Left colon (tissue), 2 donors: ENCODE measurements at regions not wholly inside any gene's neighbourhood (a gene's known extent, or its start where the extent isn't known, plus 50 kb on each side); places are given as distances from the start of the nearest gene placed in this dataset.
"Not testable (repeated sequence)": the region's sequence is repeated elsewhere in the genome, so short reads cannot be mapped to it uniquely, and the experiment has no call there.

Source experiments
- ATAC-seq: fragments of 200-7000 bp; cut with Tn5 transposase; one replicate; pipeline ENCODE4 v1.9.1; 2020; ENCODE audit warnings: mild to moderate bottlenecking, moderate library complexity
- DNase-seq, 2 donors: peaks; one replicate each; pipeline ENCODE4 v3.0.0-alpha.2; 2020
- intact Hi-C, 2 donors: fragments of 100-400 bp; cut with DNase I in 1 of 2; cut with micrococcal nuclease in 1 of 2; formaldehyde crosslinking; loops; one replicate each; pipeline versions ENCODE4 v1.11.2 to v1.14.0; 2022; cut with DNase I, micrococcal nuclease
- donor health status: DM: no; HTN: no; CAD: no.
- donor health status: DM: yes; HTN: yes; CAD: no.

DNA sequence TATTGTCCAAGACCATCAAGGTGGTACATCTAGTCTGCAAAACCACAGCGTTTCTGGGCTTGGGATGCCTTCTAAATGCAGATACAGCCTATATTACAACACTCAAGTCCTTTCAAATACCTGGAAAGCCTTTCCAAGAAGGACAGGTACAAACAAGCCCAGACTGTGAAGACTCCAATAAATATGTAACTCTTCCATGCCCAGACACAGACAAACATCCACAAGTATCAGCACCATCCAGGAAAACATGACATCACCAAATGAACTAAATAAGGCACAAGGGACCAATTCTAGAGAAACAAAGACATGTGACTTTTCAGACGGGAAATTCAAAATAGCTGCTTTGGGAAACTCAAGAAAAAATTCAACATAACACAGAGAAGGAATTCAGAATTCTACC lies 152.7 kb upstream of the POC5 start:
- intact Hi-C loops, result no loop called here
- DNase-seq, result no peak
- ATAC-seq, result no peak

DNA sequence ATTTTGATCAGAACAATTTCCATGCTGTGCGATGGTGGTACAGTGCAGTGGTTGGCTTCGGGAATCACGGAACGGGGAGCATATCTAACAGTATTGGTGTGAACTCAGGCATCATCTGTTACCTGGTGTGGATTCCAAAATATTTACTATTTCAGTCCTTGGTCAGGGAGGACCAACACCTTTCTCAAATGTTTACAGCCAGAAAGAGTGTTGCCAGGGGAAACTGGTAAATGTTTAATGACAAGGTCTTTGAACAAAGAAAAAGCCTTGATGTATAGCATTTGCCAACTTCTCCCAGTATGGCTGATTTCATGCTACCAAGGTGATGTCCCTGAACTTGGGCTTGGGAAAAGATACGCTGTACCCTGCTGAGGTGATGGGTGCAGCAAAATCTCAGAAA lies 145.6 kb upstream of the POC5 start:
- no peak for DNase-seq
- no peak for ATAC-seq
- intact Hi-C loops, result no loop called here

- intact Hi-C loops, DNase-seq, ATAC-seq: not testable (repeated sequence)
Observed at GRCh38 chr5:75859621-75860020, 142.4 kb upstream of the POC5 start.

- DNase-seq (no peak), ATAC-seq (peak; percentile 58)
- intact Hi-C loops, result no loop called here
Observed at GRCh38 chr5:75856056-75856455, 138.8 kb upstream of the POC5 start.

GRCh38 chr5:75848077-75848476 lies 130.8 kb upstream of the POC5 start:
- intact Hi-C loops, result no loop called here

DNA sequence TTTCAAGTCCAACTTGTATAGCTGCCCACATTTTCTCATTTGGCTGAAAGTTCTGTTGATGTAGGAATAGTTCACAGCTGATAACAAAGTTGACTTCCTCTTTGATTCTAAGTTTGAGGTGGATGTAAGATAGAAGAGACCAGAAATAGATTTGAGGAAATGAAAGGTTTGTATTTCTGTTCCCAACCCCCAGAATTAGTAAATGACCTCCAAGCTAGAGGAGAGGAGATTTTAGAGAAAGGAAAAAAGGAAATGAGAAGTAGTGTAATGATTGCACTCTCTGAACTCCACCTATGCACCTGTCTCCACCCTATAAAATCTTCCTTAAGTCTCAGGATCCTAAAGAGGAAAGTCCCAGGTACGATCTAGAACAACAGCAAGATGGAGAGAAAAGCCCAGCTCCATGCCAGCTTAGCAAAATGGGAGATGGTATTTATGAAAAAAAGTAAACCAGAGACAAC lies 130.4 kb upstream of the POC5 start:
- intact Hi-C loops, result no loop called here
- ATAC-seq (no peak), DNase-seq (no peak)

More at GRCh38 chr5:75848077-75848476, 130.8 kb upstream of the POC5 start:
- ATAC-seq (no peak), DNase-seq (no peak)

DNA sequence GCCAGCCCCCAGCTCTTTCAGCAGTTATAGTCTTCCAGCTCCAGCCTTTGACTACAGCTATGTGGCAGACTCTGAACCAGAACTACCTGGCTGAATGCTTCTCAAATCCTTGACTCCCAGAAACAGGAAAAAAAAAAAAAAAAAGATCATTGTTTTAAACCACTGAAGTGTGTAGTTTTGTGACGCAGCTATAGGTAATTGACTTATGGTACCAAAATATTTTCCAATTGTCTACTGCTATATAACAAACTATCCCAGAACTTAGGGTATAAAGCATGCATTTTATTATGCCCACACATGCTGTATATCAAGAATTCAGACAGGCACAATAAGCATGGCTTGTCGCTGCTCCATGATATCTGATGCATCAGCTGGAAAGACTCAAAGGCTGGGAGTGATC lies 127.1 kb upstream of the POC5 start:
- intact Hi-C loops, result no loop called here
- DNase-seq (no peak), ATAC-seq (no peak)

DNA sequence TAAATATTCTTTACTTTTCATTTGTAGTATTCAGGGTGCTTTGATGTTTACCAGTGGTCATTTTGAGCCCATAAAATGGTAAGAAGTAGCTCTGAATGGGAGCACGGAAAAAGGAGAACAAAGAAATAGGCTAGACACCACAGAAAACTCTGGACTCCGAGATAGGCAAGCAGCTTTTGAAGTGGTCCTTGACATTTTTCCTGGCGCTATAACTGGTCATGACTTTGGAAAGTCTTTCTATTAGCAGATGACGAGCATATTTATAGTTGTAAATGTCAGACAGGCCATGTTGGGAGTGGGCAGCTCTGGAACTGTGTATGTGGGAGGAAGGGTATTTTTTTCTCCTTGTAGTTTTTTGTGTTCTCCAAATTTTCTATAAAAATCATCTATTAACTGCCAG lies 126.1 kb upstream of the POC5 start:
- DNase-seq, result no peak
- no peak for ATAC-seq
- intact Hi-C loops, result no loop called here

- DNase-seq, result no peak
- intact Hi-C loops, result no loop called here
Observed at GRCh38 chr5:75839547-75839946, 122.3 kb upstream of the POC5 start.

GRCh38 chr5:75837258-75837841 lies 120.1 kb upstream of the POC5 start:
- intact Hi-C loops, result no loop called here
- ATAC-seq (no peak), DNase-seq (no peak)

More at GRCh38 chr5:75839547-75839946, 122.3 kb upstream of the POC5 start:
- ATAC-seq, result no peak

DNA sequence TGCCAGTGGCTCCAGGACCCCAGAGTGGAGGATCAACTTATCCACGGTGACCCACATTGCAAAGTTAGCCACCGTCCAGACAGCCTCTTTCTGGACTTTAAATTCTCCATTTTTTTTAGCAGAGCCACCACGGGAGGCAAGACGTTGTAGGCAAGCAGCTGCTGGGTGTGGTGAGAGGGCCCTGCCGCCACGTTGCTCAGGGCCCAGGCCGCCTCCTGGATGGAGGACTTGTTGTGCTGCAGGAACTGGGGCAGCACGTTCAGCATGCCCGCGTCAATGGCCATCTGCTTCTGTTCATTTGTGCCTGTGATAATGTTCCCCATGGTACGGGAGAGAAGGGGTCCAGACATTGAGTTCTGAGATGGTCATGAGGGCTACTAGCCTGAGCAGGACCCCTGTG lies 114.3 kb upstream of the POC5 start:
- intact Hi-C loops, result no loop called here

GRCh38 chr5:75828029-75828428 lies 110.8 kb upstream of the POC5 start:
- intact Hi-C loops, result no loop called here
- DNase-seq (no peak), ATAC-seq (no peak)

More for the DNA sequence above, 114.3 kb upstream of the POC5 start:
- no peak for ATAC-seq
- no peak for DNase-seq

DNA sequence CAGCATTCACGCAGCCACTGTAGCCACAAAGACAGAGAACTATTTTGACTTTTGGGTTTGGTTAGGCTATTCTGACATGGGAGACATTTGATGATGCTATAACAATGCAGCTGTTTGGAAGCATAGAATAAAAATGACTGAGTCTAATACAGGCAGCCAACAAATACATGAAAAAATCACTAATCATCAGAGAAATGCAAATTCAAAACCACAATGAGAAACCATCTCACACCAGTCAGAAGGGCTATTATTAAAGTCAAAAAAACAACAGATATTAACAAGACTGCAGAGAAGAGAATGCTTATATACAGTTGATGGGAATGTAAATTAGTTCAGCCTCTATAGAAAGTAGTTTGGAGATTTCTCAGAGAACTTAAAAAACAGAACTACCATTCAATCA lies 107.1 kb upstream of the POC5 start:
- intact Hi-C loops, result no loop called here
- no peak for ATAC-seq
- no peak for DNase-seq

GRCh38 chr5:75823811-75824210 lies 106.6 kb upstream of the POC5 start:
- intact Hi-C loops, result no loop called here
- no peak for ATAC-seq
- no peak for DNase-seq

DNA sequence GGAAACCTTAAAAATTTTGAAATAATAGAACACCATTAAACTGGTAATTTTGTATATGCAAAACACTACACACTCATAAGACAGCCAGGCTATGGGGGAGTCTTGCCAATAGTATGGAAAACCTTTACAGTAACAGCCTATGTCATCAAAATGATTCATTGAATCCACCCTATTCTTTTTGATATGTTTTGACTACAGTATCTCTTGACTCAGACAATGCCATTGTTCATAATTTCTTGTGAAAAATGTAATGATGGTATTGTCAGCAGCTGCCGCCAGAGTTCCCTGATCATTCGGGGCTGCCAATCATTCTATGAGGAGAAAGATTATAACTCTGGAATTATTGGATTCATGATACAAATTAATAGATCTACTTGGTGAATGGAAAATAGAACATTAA lies 101.4 kb upstream of the POC5 start:
- DNase-seq (no peak), ATAC-seq (no peak)
- intact Hi-C loops, result no loop called here

DNA sequence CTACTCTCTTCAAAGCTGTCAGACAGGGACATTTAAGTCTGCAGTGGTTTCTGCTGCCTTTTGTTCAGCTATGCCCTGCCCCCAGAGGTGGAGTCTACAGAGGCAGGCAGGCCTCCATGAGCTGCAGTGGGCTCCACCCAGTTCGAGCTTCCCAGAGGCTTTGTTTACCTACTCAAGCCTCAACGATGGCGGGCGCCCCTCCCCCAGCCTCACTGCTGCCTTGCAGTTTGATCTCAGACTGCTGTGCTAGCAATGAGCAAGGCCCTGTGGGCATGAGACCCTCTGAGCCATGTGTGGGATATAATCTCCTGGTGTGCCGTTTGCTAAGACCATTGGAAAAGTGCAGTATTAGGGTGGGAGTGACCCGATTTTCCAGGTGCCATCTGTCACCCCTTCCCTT lies 82.5 kb upstream of the POC5 start:
- intact Hi-C loops, DNase-seq, ATAC-seq: not testable (repeated sequence)

- DNase-seq, intact Hi-C loops, ATAC-seq: not testable (repeated sequence)
Observed at GRCh38 chr5:75769338-75769737, 52.1 kb upstream of the POC5 start.
